ENCODE measurements at regions not wholly inside any gene's neighbourhood (a gene's known extent, or its start where the extent isn't known, plus 50 kb on each side); places are given as distances from the start of the nearest gene placed in this dataset.

DNA sequence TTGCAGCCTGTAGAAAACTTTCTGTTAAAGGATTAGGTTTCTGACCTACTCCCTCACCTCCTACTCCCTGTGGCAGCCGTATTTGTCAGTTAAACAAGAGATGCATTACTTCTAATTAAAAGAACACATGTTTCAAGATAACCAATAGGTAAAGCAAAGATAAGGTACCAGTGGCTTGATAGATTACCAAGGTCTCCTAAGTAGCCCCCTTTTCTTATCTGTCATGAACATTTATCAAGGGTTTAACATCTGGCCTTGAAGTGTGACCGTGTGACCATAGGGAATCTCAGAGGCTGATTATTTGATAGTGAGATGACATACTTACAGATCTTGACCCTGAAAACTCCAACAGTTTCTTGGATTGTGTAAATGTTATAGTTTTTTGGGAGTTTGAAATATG is 764.0 kb upstream of the EDIL3 start:
- TF ChIP-seq, protein P1, sequence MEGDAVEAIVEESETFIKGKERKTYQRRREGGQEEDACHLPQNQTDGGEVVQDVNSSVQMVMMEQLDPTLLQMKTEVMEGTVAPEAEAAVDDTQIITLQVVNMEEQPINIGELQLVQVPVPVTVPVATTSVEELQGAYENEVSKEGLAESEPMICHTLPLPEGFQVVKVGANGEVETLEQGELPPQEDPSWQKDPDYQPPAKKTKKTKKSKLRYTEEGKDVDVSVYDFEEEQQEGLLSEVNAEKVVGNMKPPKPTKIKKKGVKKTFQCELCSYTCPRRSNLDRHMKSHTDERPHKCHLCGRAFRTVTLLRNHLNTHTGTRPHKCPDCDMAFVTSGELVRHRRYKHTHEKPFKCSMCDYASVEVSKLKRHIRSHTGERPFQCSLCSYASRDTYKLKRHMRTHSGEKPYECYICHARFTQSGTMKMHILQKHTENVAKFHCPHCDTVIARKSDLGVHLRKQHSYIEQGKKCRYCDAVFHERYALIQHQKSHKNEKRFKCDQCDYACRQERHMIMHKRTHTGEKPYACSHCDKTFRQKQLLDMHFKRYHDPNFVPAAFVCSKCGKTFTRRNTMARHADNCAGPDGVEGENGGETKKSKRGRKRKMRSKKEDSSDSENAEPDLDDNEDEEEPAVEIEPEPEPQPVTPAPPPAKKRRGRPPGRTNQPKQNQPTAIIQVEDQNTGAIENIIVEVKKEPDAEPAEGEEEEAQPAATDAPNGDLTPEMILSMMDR (IDR thresholded peaks at IDR 0.05; ENCODE audit: poor library complexity, severe bottlenecking) = no peak
- H3K9me3 ChIP-seq (ENCODE audit: severe bottlenecking) = no peaks in the 10 kb centered on the region
- no peak for ATAC-seq (ENCODE audit: low read depth)
- DNase-seq (ENCODE audit: low spot score) = no peak
- H3K27me3 ChIP-seq (ENCODE audit: insufficient read depth, poor library complexity, severe bottlenecking) = peaks cover 30% of the 10 kb centered on the region
- no peak overlapping the region for H3K4me3 ChIP-seq (ENCODE audit: severe bottlenecking)
- H3K27ac ChIP-seq (ENCODE audit: poor library complexity, severe bottlenecking) = no peak overlapping the region
- no peaks in the 10 kb centered on the region for H3K4me1 ChIP-seq (ENCODE audit: insufficient read depth, poor library complexity, severe bottlenecking)
- no peaks in the 10 kb centered on the region for H3K36me3 ChIP-seq (ENCODE audit: low read depth)

DNA sequence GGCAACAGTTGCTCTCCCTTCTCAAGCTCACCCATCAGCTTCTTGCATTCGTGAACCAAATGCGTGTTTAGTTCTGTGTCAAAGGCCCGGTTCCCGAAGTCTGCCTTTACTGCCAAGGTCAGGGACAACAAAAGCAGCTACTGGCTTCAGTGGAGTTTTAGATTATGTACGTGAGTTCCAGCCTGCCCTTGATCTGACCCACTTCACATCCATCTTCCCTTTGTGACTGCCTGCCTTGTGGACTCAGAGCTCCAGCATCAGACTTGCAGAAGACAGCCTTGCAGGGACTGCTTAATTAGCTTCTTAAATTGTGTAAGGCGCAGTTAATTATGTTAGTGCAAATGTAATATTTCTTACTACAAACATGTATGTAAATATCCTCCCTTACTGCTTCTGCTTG is 774.7 kb upstream of the EDIL3 start:
- H3K9me3 ChIP-seq (ENCODE audit: severe bottlenecking) = no peaks in the 10 kb centered on the region

DNA sequence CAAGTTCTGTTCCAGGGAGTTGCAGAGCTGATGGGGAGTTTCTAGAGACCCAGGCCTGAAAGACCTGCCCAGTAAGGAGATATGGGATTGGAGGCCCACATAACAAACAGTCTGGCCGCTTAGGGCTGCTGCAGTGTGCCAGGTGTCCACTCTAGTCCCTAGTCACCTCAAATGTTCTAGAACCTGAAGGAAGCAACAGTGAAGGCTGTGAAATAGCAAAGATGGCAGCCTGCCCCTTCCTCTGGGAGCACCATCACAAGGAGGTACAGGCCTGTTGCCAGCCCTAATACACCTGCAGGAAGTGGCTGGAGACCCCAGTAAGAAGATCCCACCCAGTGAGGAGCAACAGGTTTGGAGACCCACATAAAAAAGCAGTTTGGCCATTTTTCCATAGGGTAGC is 783.8 kb upstream of the EDIL3 start:
- no peaks in the 10 kb centered on the region for H3K9me3 ChIP-seq (ENCODE audit: severe bottlenecking)
- H3K36me3 ChIP-seq (ENCODE audit: low read depth) = no peaks in the 10 kb centered on the region
- TF ChIP-seq, protein P1 (IDR thresholded peaks at IDR 0.05; ENCODE audit: poor library complexity, severe bottlenecking) = no peak
- H3K27ac ChIP-seq (ENCODE audit: poor library complexity, severe bottlenecking) = no peak overlapping the region
- no peaks in the 10 kb centered on the region for H3K27me3 ChIP-seq (ENCODE audit: insufficient read depth, poor library complexity, severe bottlenecking)
- no peak for DNase-seq (ENCODE audit: low spot score)
- no peak for ATAC-seq (ENCODE audit: low read depth)
- no peak overlapping the region for H3K4me3 ChIP-seq (ENCODE audit: severe bottlenecking)
- H3K4me1 ChIP-seq (ENCODE audit: insufficient read depth, poor library complexity, severe bottlenecking) = no peaks in the 10 kb centered on the region

More for the DNA sequence above, 774.7 kb upstream of the EDIL3 start:
- Histone ChIP-seq H3K36me3 (ENCODE audit: low read depth) (no peaks in the 10 kb centered on the region), H3K27ac (ENCODE audit: poor library complexity, severe bottlenecking) (no peak overlapping the region), H3K4me3 (ENCODE audit: severe bottlenecking) (no peak overlapping the region), H3K4me1 (ENCODE audit: insufficient read depth, poor library complexity, severe bottlenecking) (no peaks in the 10 kb centered on the region), H3K27me3 (ENCODE audit: insufficient read depth, poor library complexity, severe bottlenecking) (peaks cover 6% of the 10 kb centered on the region)
- DNase-seq (ENCODE audit: low spot score) (no peak), ATAC-seq (ENCODE audit: low read depth) (no peak)
- TF ChIP-seq, protein P1 (IDR thresholded peaks at IDR 0.05; ENCODE audit: poor library complexity, severe bottlenecking) = no peak

DNA sequence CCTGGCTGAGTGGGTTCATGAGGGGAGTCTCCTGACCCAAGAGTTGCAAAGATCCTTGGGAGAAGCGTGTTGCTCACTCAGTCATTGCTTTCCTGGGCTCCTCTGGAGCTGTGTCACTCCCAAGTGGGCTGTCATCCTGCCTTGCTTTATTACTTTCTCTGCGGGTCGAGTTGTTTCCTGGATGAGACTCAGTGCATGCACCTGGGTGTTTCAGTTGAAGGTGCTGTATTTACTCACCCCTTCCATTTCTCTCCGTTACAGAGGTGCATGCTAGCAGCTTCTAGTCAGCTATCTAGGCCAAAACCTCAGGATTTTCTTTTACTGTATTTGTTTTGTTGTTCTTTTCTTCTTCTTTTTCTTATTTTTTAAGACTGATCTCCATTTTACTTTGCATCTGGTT is 785.5 kb upstream of the EDIL3 start:
- H3K27me3 ChIP-seq (ENCODE audit: insufficient read depth, poor library complexity, severe bottlenecking) = peaks cover 7% of the 10 kb centered on the region
- TF ChIP-seq, protein P1 (IDR thresholded peaks at IDR 0.05; ENCODE audit: poor library complexity, severe bottlenecking) = no peak
- H3K9me3 ChIP-seq (ENCODE audit: severe bottlenecking) = no peaks in the 10 kb centered on the region
- ATAC-seq (ENCODE audit: low read depth) (no peak), DNase-seq (ENCODE audit: low spot score) (no peak)
- H3K4me3 ChIP-seq (ENCODE audit: severe bottlenecking) = no peak overlapping the region
- H3K4me1 ChIP-seq (ENCODE audit: insufficient read depth, poor library complexity, severe bottlenecking) = no peaks in the 10 kb centered on the region
- H3K27ac ChIP-seq (ENCODE audit: poor library complexity, severe bottlenecking) = no peak overlapping the region
- H3K36me3 ChIP-seq (ENCODE audit: low read depth) = no peaks in the 10 kb centered on the region

DNA sequence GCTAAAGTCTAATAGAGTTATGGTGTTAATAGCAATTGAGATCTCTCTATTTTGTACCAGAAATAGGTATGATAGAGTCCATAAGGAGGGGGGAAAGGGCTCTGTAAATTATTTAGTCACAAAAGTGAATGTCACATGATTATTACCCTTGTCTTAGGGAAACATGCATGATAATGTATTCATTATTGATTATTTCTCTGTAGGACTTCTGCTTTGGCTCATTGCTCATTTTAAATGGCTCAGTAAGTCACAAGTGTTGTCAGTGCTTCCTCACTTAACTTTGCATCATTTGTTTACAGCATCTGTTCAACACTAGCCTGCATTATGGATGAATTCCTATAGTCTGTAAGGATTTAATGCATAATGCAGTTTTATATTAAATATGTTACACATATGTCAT is 788.8 kb upstream of the EDIL3 start:
- H3K4me1 ChIP-seq (ENCODE audit: insufficient read depth, poor library complexity, severe bottlenecking) = no peaks in the 10 kb centered on the region
- no peak overlapping the region for H3K27ac ChIP-seq (ENCODE audit: poor library complexity, severe bottlenecking)
- H3K27me3 ChIP-seq (ENCODE audit: insufficient read depth, poor library complexity, severe bottlenecking) = peaks cover 7% of the 10 kb centered on the region
- H3K9me3 ChIP-seq (ENCODE audit: severe bottlenecking) = no peaks in the 10 kb centered on the region
- TF ChIP-seq, protein P1 (IDR thresholded peaks at IDR 0.05; ENCODE audit: poor library complexity, severe bottlenecking) = no peak
- H3K4me3 ChIP-seq (ENCODE audit: severe bottlenecking) = no peak overlapping the region
- no peaks in the 10 kb centered on the region for H3K36me3 ChIP-seq (ENCODE audit: low read depth)
- DNase-seq (ENCODE audit: low spot score) (no peak), ATAC-seq (ENCODE audit: low read depth) (no peak)

Measured in RWPE2 (cell line).